Hematopoietic multipotent progenitor cell treated with erythropoietin and hydrocortisone succinate and interleukin-3 and kit ligand, for 4 days (in vitro differentiated cells): ENCODE measurements at regions not wholly inside any gene's neighbourhood (a gene's known extent, or its start where the extent isn't known, plus 50 kb on each side); places are given as distances from the start of the nearest gene placed in this dataset.
A peak's percentile ranks its signal among the peaks of the same experiment; 100 is the strongest.
"Not testable (repeated sequence)": the region's sequence is repeated elsewhere in the genome, so short reads cannot be mapped to it uniquely, and the experiment has no call there.

Experiments
- DNase-seq: peaks from one replicate; pipeline ENCODE4 v3.0.0-alpha.2; 2015

GRCh38 chr7:38331853-38332595 is 58.6 kb upstream of the TARP start:
- not testable (repeated sequence) for DNase-seq

GRCh38 chr7:38330861-38331621 is 57.6 kb upstream of the TARP start:
- peak; percentile 67 for DNase-seq

- DNase-seq = no peak
Observed at GRCh38 chr7:38330039-38330438, 56.6 kb upstream of the TARP start.

- DNase-seq = no peak
Observed at GRCh38 chr7:38329340-38329739, 55.9 kb upstream of the TARP start.

GRCh38 chr7:38328814-38329213 is 55.4 kb upstream of the TARP start:
- DNase-seq = no peak

GRCh38 chr7:38327637-38328036 is 54.2 kb upstream of the TARP start:
- peak; percentile 79 for DNase-seq
